ENCODE measurements at regions not wholly inside any gene's neighbourhood (a gene's known extent, or its start where the extent isn't known, plus 50 kb on each side); places are given as distances from the start of the nearest gene placed in this dataset.

GRCh38 chr2:44087036-44087713 is 81.5 kb upstream of the PPM1B start:
- peak; percentile 79 for TF ChIP-seq CTCF (IDR thresholded peaks at IDR 0.05; ENCODE audit: insufficient read depth, low read length, poor library complexity, severe bottlenecking)
- TF ChIP-seq EZH2phosphoT487 (conservative IDR thresholded peaks at IDR 0.05; ENCODE audit: low read length): no peak

All from SU-DHL-6 (cell line).